ENCODE measurements at regions not wholly inside any gene's neighbourhood (a gene's known extent, or its start where the extent isn't known, plus 50 kb on each side); places are given as distances from the start of the nearest gene placed in this dataset.

- Histone ChIP-seq H3K9me3 (replicated peaks; ENCODE audit: control insufficient read depth, insufficient read depth, low read length) (peaks cover 3% of the 10 kb centered on the region), H3K4me1 (ENCODE audit: control insufficient read depth, extremely low read depth, insufficient read depth, low read length) (no peaks in the 10 kb centered on the region), H3K79me2 (ENCODE audit: control insufficient read depth, insufficient read depth, low read length) (no peaks in the 10 kb centered on the region), H3K9me1 (replicated peaks; ENCODE audit: control insufficient read depth, extremely low read depth, insufficient read depth, low read length) (no peaks in the 10 kb centered on the region), H3K36me3 (ENCODE audit: control insufficient read depth in 2 of 2, extremely low read depth in 1 of 2, insufficient read depth in 2 of 2, low read length in 2 of 2) (no peaks in the 10 kb centered on the region), H3K27ac (ENCODE audit: insufficient read depth, low read depth, low read length) (no peak overlapping the region), H2AFZ (ENCODE audit: low read depth, low read length) (no peak overlapping the region), H4K20me1 (replicated peaks; ENCODE audit: control insufficient read depth, extremely low read depth, insufficient read depth, low read length) (no peaks in the 10 kb centered on the region), H3K27me3 (ENCODE audit: control insufficient read depth in 2 of 2, insufficient read depth in 2 of 2, low read length in 2 of 2) (no peaks in the 10 kb centered on the region), H3K4me2 (ENCODE audit: insufficient read depth, low read length) (no peak overlapping the region), H3K9ac (replicated peaks; ENCODE audit: extremely low read depth, insufficient read depth, low read length) (no peak overlapping the region), H3K4me3 (replicated peaks in 1 of 3; ENCODE audit: insufficient read depth in 1 of 3, low read depth in 1 of 3, low read length in 3 of 3) (no peak overlapping the region)
- ChIA-PET POLR2A (no interaction called here), CTCF (no interaction called here)
- dilution Hi-C loops (cut with MboI; ENCODE audit: extremely low pct_ligation_motif_present, low sequenced_read_pairs): no loop called here
- DNase-seq (ENCODE audit: low read depth, low spot score) (no peak), FAIRE-seq (no peak)
- no peak for TF ChIP-seq MYC (IDR thresholded peaks at IDR 0.05; ENCODE audit: low read depth, low read length)
- no peak for TF ChIP-seq MAX (IDR thresholded peaks at IDR 0.05; ENCODE audit: insufficient read depth, insufficient read length)
- no peak for TF ChIP-seq CTCF (IDR thresholded peaks at IDR 0.05; ENCODE audit: extremely low read depth in 1 of 2, insufficient read depth in 1 of 2, low read depth in 1 of 2, low read length in 2 of 2)
- TF ChIP-seq POLR2A (IDR thresholded peaks at IDR 0.05; ENCODE audit: low read depth, low read length): no peak
- TF ChIP-seq POLR2AphosphoS5 (IDR thresholded peaks at IDR 0.05; ENCODE audit: insufficient read depth, low read depth, low read length): no peak
- no peak for TF ChIP-seq GATA2 (IDR thresholded peaks at IDR 0.05; ENCODE audit: insufficient read depth, insufficient read length, low read depth, low read length)
- no peak for TF ChIP-seq JUN (IDR thresholded peaks at IDR 0.05; ENCODE audit: borderline replicate concordance, insufficient read depth, insufficient read length, low read depth)
- TF ChIP-seq EZH2 (IDR thresholded peaks at IDR 0.05; ENCODE audit: borderline replicate concordance, low read depth, low read length, severe bottlenecking): no peak
- no peak for TF ChIP-seq FOS (IDR thresholded peaks at IDR 0.05; ENCODE audit: borderline replicate concordance, insufficient read depth, low read length)
- no TSS peak for BruUV-seq (replicated peaks)
- intact Hi-C loops (cut with micrococcal nuclease): no loop called here
Measured at GRCh38 chr13:47039106-47039505, 142.3 kb upstream of the HTR2A start.
